ENCODE measurements at regions not wholly inside any gene's neighbourhood (a gene's known extent, or its start where the extent isn't known, plus 50 kb on each side); places are given as distances from the start of the nearest gene placed in this dataset.

- TF ChIP-seq, protein P1, sequence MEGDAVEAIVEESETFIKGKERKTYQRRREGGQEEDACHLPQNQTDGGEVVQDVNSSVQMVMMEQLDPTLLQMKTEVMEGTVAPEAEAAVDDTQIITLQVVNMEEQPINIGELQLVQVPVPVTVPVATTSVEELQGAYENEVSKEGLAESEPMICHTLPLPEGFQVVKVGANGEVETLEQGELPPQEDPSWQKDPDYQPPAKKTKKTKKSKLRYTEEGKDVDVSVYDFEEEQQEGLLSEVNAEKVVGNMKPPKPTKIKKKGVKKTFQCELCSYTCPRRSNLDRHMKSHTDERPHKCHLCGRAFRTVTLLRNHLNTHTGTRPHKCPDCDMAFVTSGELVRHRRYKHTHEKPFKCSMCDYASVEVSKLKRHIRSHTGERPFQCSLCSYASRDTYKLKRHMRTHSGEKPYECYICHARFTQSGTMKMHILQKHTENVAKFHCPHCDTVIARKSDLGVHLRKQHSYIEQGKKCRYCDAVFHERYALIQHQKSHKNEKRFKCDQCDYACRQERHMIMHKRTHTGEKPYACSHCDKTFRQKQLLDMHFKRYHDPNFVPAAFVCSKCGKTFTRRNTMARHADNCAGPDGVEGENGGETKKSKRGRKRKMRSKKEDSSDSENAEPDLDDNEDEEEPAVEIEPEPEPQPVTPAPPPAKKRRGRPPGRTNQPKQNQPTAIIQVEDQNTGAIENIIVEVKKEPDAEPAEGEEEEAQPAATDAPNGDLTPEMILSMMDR (conservative IDR thresholded peaks at IDR 0.05): no peak
- TF ChIP-seq ZFX (IDR thresholded peaks at IDR 0.05): no peak
Measured at GRCh38 chr10:28077889-28078288, 79.0 kb upstream of the ODAD2 start.
